ENCODE measurements at regions not wholly inside any gene's neighbourhood (a gene's known extent, or its start where the extent isn't known, plus 50 kb on each side); places are given as distances from the start of the nearest gene placed in this dataset.

DNA sequence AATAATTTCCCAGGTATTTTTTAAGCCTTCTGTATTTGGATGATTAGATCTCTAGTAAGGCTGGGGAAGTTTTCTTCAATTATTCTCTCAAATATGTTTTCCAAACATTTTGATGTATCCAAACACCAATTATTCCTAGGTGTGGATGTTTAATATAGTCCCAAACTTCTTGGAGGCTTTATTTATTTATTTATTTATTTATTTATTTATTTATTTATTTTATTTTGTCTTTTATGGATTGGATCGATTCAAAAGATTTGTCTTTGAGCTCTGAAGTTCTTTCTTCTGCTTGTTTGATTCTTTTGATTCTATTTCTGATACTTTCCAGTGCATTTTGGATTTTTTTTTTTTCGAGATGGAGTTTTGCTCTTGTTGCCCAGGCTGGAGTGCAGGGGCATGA lies 2267.9 kb upstream of the RAG2 start:
- TF ChIP-seq POLR2A (IDR thresholded peaks at IDR 0.05; ENCODE audit: low read length) (no peak), GATA1 (IDR thresholded peaks at IDR 0.05; ENCODE audit: low read depth, low read length) (no peak)
